ENCODE measurements at regions not wholly inside any gene's neighbourhood (a gene's known extent, or its start where the extent isn't known, plus 50 kb on each side); places are given as distances from the start of the nearest gene placed in this dataset.

- in situ Hi-C loops (cut with HindIII; ENCODE audit: low sequenced_read_pairs), result no loop called here
These were observed 189.7 kb downstream of the BCAT1 start for GRCh38 chr12:24759155-24759554.

- in situ Hi-C loops (cut with HindIII; ENCODE audit: low sequenced_read_pairs), result no loop called here
These were observed 192.3 kb downstream of the BCAT1 start for GRCh38 chr12:24756479-24757024.

- in situ Hi-C loops (cut with HindIII; ENCODE audit: low sequenced_read_pairs), result no loop called here
These were observed 193.9 kb downstream of the BCAT1 start for GRCh38 chr12:24754690-24755638.

- in situ Hi-C loops (cut with HindIII; ENCODE audit: low sequenced_read_pairs), result no loop called here
These were observed 196.0 kb downstream of the BCAT1 start for GRCh38 chr12:24752763-24753462.

- in situ Hi-C loops (cut with HindIII; ENCODE audit: low sequenced_read_pairs), result no loop called here
These were observed 197.7 kb downstream of the BCAT1 start for GRCh38 chr12:24751181-24751580.

GRCh38 chr12:24750263-24750662, 198.6 kb downstream of the BCAT1 start:
- in situ Hi-C loops (cut with HindIII; ENCODE audit: low sequenced_read_pairs), result no loop called here

GRCh38 chr12:24749171-24749570, 199.7 kb downstream of the BCAT1 start:
- in situ Hi-C loops (cut with HindIII; ENCODE audit: low sequenced_read_pairs), result no loop called here

- in situ Hi-C loops (cut with HindIII; ENCODE audit: low sequenced_read_pairs), result no loop called here
These were observed 200.6 kb downstream of the BCAT1 start for GRCh38 chr12:24748326-24748725.

- in situ Hi-C loops (cut with HindIII; ENCODE audit: low sequenced_read_pairs), result no loop called here
These were observed 202.0 kb downstream of the BCAT1 start for GRCh38 chr12:24746864-24747263.

- in situ Hi-C loops (cut with HindIII; ENCODE audit: low sequenced_read_pairs), result no loop called here
These were observed 202.8 kb downstream of the BCAT1 start for GRCh38 chr12:24746006-24746671.

- in situ Hi-C loops (cut with HindIII; ENCODE audit: low sequenced_read_pairs), result no loop called here
These were observed 204.7 kb downstream of the BCAT1 start for GRCh38 chr12:24743941-24744793.

GRCh38 chr12:24742378-24742777, 206.5 kb downstream of the BCAT1 start:
- in situ Hi-C loops (cut with HindIII; ENCODE audit: low sequenced_read_pairs), result no loop called here

GRCh38 chr12:24741216-24741615, 207.7 kb downstream of the BCAT1 start:
- in situ Hi-C loops (cut with HindIII; ENCODE audit: low sequenced_read_pairs), result no loop called here

- in situ Hi-C loops (cut with HindIII; ENCODE audit: low sequenced_read_pairs), result no loop called here
These were observed 209.7 kb downstream of the BCAT1 start for GRCh38 chr12:24739106-24739779.

- in situ Hi-C loops (cut with HindIII; ENCODE audit: low sequenced_read_pairs), result no loop called here
These were observed 210.5 kb downstream of the BCAT1 start for GRCh38 chr12:24738441-24738840.

- in situ Hi-C loops (cut with HindIII; ENCODE audit: low sequenced_read_pairs), result no loop called here
These were observed 217.3 kb downstream of the BCAT1 start for GRCh38 chr12:24731596-24731995.

GRCh38 chr12:24730489-24730896, 218.4 kb downstream of the BCAT1 start:
- in situ Hi-C loops (cut with HindIII; ENCODE audit: low sequenced_read_pairs), result no loop called here

GRCh38 chr12:24728826-24729225, 220.1 kb downstream of the BCAT1 start:
- in situ Hi-C loops (cut with HindIII; ENCODE audit: low sequenced_read_pairs), result no loop called here

- in situ Hi-C loops (cut with HindIII; ENCODE audit: low sequenced_read_pairs), result no loop called here
These were observed 220.5 kb downstream of the BCAT1 start for GRCh38 chr12:24728366-24728765.

GRCh38 chr12:24725616-24726015, 223.3 kb downstream of the BCAT1 start:
- in situ Hi-C loops (cut with HindIII; ENCODE audit: low sequenced_read_pairs), result no loop called here

All from endothelial cell of hepatic sinusoid (primary cell).